GM13977 (cell line): ENCODE measurements at regions not wholly inside any gene's neighbourhood (a gene's known extent, or its start where the extent isn't known, plus 50 kb on each side); places are given as distances from the start of the nearest gene placed in this dataset.

Experiments used
- DNase-seq: peaks from one replicate; pipeline ENCODE4 v3.0.0; 2012; ENCODE audit warnings: low spot score
- CTCF ChIP-seq: IDR thresholded peaks from 2 replicates; pipeline ENCODE4 v1.5.1; 2012; ENCODE audit warnings: mild to moderate bottlenecking, control low read depth; ENCODE audit not compliant: insufficient read depth; ENCODE audit errors: extremely low read depth, missing control alignments
- in situ Hi-C: fragments of 300-500 bp; cut with MboI; formaldehyde crosslinking; loops from one replicate; pipeline ENCODE4 v1.12.0; 2022; ENCODE audit warnings: low sequenced_read_pairs, low pct_unique_long_range_greater_than_20kb, mixed read lengths, inconsistent platforms; ENCODE audit not compliant: unreplicated experiment

GRCh38 chr4:3867403-3868100 lies 101.4 kb downstream of the ADRA2C start:
- DNase-seq: no peak
- in situ Hi-C loops: no loop called here
- TF ChIP-seq CTCF: no peak

GRCh38 chr4:3868211-3869173 lies 102.3 kb downstream of the ADRA2C start:
- no peak for TF ChIP-seq CTCF
- in situ Hi-C loops: no loop called here
- no peak for DNase-seq

GRCh38 chr4:3869174-3869572 lies 103.0 kb downstream of the ADRA2C start:
- DNase-seq: no peak
- no peak for TF ChIP-seq CTCF
- in situ Hi-C loops: no loop called here

- no peak for TF ChIP-seq CTCF
- in situ Hi-C loops: no loop called here
- DNase-seq: no peak
Observed at GRCh38 chr4:3869661-3870566, 103.7 kb downstream of the ADRA2C start.

- in situ Hi-C loops: no loop called here
- no peak for TF ChIP-seq CTCF
- no peak for DNase-seq
Observed at GRCh38 chr4:3870567-3870962, 104.4 kb downstream of the ADRA2C start.
